ENCODE measurements at regions not wholly inside any gene's neighbourhood (a gene's known extent, or its start where the extent isn't known, plus 50 kb on each side); places are given as distances from the start of the nearest gene placed in this dataset.

GRCh38 chr2:185393091-185393490 is 345.5 kb upstream of the FSIP2 start:
- H3K27me3 ChIP-seq (ENCODE audit: insufficient read depth, low read length) = no peaks in the 10 kb centered on the region
- H3K4me2 ChIP-seq (ENCODE audit: low read length) = no peak overlapping the region
- no peak overlapping the region for H2AFZ ChIP-seq (ENCODE audit: low read depth, low read length, poor library complexity, severe bottlenecking)
- no peaks in the 10 kb centered on the region for H4K20me1 ChIP-seq (ENCODE audit: insufficient read depth)
- TF ChIP-seq SRF (IDR thresholded peaks at IDR 0.05; ENCODE audit: low read depth) (no peak), POLR2AphosphoS5 (IDR thresholded peaks at IDR 0.05; ENCODE audit: low read depth, low read length) (no peak), ZNF274 (IDR thresholded peaks at IDR 0.05; ENCODE audit: low read depth, low read length) (no peak), REST (IDR thresholded peaks at IDR 0.05; ENCODE audit: low read depth) (no peak), JUND (IDR thresholded peaks at IDR 0.05) (no peak), SIN3A (IDR thresholded peaks at IDR 0.05; ENCODE audit: low read depth) (no peak)
- RAD21 ChIA-PET (ENCODE audit: low non-redundant PET in 1 of 2, low total read pairs in 2 of 2, uncharacterized antibody in 2 of 2, unreplicated experiment in 2 of 2) = no interaction called here
- H3K9me3 ChIP-seq (ENCODE audit: control insufficient read depth in 1 of 2, insufficient read depth in 1 of 2, low read depth in 1 of 2, low read length in 2 of 2) = peaks cover 0 to 2% of the 10 kb centered on the region in 2 experiments; a peak in 1 of 4 replicates
- H3K27ac ChIP-seq (ENCODE audit: low read depth, low read length) = no peak overlapping the region
- ATAC-seq = no peak
- no peaks in the 10 kb centered on the region for H3K9me2 ChIP-seq (ENCODE audit: insufficient read depth)
- no peaks in the 10 kb centered on the region for H3K79me2 ChIP-seq (ENCODE audit: insufficient read depth, low read length)
- no peak overlapping the region for H3K9ac ChIP-seq (ENCODE audit: low read length)
- CTCF ChIA-PET = no interaction called here
- POLR2A ChIA-PET = no interaction called here
- intact Hi-C loops (cut with micrococcal nuclease) = no loop called here
- H3K36me3 ChIP-seq (ENCODE audit: control insufficient read depth in 1 of 2, insufficient read depth in 2 of 2, low read length in 2 of 2) = no peaks in the 10 kb centered on the region
- DNase-seq (ENCODE audit: low read depth, low spot score) = no peak
- H3K4me1 ChIP-seq (ENCODE audit: control insufficient read depth in 1 of 2, insufficient read depth in 2 of 2, low read length in 2 of 2) = no peaks in the 10 kb centered on the region
- H3K4me3 ChIP-seq (replicated peaks in 1 of 2; ENCODE audit: low read depth in 1 of 2, low read length in 2 of 2) = no peak overlapping the region
- BruUV-seq (replicated peaks) = no TSS peak

DNA sequence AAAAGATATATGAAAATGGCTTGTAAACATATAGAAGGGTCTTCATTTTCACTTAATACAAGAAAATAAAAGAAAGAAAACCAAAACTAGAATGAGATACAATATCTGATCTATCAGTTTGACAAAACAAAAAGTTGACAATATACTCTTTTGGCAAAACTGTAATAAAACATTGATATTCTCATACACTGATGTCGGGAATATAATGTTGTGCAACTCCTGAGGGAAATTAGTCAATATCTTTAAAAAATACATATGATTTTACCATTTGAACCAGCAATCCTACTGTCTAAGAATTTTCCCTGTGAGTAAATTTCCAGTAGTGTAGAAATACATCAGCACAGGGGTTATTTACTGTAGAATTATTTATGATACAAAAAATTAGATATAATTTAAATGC is 336.1 kb upstream of the FSIP2 start:
- no peaks in the 10 kb centered on the region for H4K20me1 ChIP-seq (ENCODE audit: insufficient read depth)
- H3K79me2 ChIP-seq (ENCODE audit: insufficient read depth, low read length) = no peaks in the 10 kb centered on the region
- DNase-seq (ENCODE audit: low read depth, low spot score) (no peak), ATAC-seq (no peak)
- intact Hi-C loops (cut with micrococcal nuclease) = no loop called here
- no peak overlapping the region for H3K9ac ChIP-seq (ENCODE audit: low read length)
- ChIA-PET CTCF (no interaction called here), POLR2A (no interaction called here), RAD21 (ENCODE audit: low non-redundant PET in 1 of 2, low total read pairs in 2 of 2, uncharacterized antibody in 2 of 2, unreplicated experiment in 2 of 2) (no interaction called here)
- H3K4me2 ChIP-seq (ENCODE audit: low read length) = no peak overlapping the region
- no peaks in the 10 kb centered on the region for H3K9me2 ChIP-seq (ENCODE audit: insufficient read depth)
- H3K9me3 ChIP-seq (ENCODE audit: control insufficient read depth in 1 of 2, insufficient read depth in 1 of 2, low read depth in 1 of 2, low read length in 2 of 2) = no peaks in the 10 kb centered on the region
- no peak overlapping the region for H3K4me3 ChIP-seq (replicated peaks in 1 of 2; ENCODE audit: low read depth in 1 of 2, low read length in 2 of 2)
- H2AFZ ChIP-seq (ENCODE audit: low read depth, low read length, poor library complexity, severe bottlenecking) = no peak overlapping the region
- no peaks in the 10 kb centered on the region for H3K4me1 ChIP-seq (ENCODE audit: control insufficient read depth in 1 of 2, insufficient read depth in 2 of 2, low read length in 2 of 2)
- no peak overlapping the region for H3K27ac ChIP-seq (ENCODE audit: low read depth, low read length)
- no peaks in the 10 kb centered on the region for H3K36me3 ChIP-seq (ENCODE audit: control insufficient read depth in 1 of 2, insufficient read depth in 2 of 2, low read length in 2 of 2)
- TF ChIP-seq REST (IDR thresholded peaks at IDR 0.05; ENCODE audit: low read depth) (no peak), JUND (IDR thresholded peaks at IDR 0.05) (no peak), FOSL1 (IDR thresholded peaks at IDR 0.05; ENCODE audit: low read depth) (no peak), ELF1 (IDR thresholded peaks at IDR 0.05; ENCODE audit: borderline replicate concordance, low read depth) (no peak)
- TF ChIP-seq, protein P1, sequence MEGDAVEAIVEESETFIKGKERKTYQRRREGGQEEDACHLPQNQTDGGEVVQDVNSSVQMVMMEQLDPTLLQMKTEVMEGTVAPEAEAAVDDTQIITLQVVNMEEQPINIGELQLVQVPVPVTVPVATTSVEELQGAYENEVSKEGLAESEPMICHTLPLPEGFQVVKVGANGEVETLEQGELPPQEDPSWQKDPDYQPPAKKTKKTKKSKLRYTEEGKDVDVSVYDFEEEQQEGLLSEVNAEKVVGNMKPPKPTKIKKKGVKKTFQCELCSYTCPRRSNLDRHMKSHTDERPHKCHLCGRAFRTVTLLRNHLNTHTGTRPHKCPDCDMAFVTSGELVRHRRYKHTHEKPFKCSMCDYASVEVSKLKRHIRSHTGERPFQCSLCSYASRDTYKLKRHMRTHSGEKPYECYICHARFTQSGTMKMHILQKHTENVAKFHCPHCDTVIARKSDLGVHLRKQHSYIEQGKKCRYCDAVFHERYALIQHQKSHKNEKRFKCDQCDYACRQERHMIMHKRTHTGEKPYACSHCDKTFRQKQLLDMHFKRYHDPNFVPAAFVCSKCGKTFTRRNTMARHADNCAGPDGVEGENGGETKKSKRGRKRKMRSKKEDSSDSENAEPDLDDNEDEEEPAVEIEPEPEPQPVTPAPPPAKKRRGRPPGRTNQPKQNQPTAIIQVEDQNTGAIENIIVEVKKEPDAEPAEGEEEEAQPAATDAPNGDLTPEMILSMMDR (IDR thresholded peaks at IDR 0.05 in 2 of 3, conservative IDR thresholded peaks at IDR 0.05 in 1 of 3; ENCODE audit: borderline replicate concordance in 1 of 3, insufficient read depth in 1 of 3, low read depth in 2 of 3, low read length in 2 of 3) = no peak
- TF ChIP-seq, protein P2, sequence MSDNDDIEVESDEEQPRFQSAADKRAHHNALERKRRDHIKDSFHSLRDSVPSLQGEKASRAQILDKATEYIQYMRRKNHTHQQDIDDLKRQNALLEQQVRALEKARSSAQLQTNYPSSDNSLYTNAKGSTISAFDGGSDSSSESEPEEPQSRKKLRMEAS (IDR thresholded peaks at IDR 0.05) = no peak
- no TSS peak for BruUV-seq (replicated peaks)
- H3K27me3 ChIP-seq (ENCODE audit: insufficient read depth, low read length) = no peaks in the 10 kb centered on the region

Data from HCT116 (cell line).